Breast epithelium (tissue), 4 donors: ENCODE measurements at regions not wholly inside any gene's neighbourhood (a gene's known extent, or its start where the extent isn't known, plus 50 kb on each side); places are given as distances from the start of the nearest gene placed in this dataset.

Source experiments
- DNase-seq, 2 donors: peaks; one replicate each; pipeline ENCODE4 v3.0.0-alpha.2; 2019; ENCODE audit warnings: low spot score in 2 of 2
- H3K27ac ChIP-seq, 2 donors: fragments of 200-600 bp; sonication (generic) in 1 of 2; one replicate each; pipeline ENCODE4 v1.5.1; 2016 to 2019; ENCODE audit warnings: mild to moderate bottlenecking in 1 of 2
- H3K27me3 ChIP-seq, 2 donors: fragments of 200-600 bp; sonication (generic) in 1 of 2; one replicate each; pipeline versions ENCODE4 v1.5.1 to v1.6.0; 2017 to 2019; ENCODE audit warnings: control low read depth in 1 of 2, mild to moderate bottlenecking in 1 of 2
- H3K36me3 ChIP-seq: fragments of 200-600 bp; one replicate; pipeline ENCODE4 v1.5.1; 2019
- H3K4me1 ChIP-seq, 2 donors: fragments of 200-600 bp; sonication (generic); one replicate each; pipeline ENCODE4 v1.5.1; 2016 to 2019; ENCODE audit warnings: control low read depth in 1 of 2
- H3K4me3 ChIP-seq, 3 donors: fragments of 200-600 bp; sonication (generic); 1 replicate in 2 of 3; 2 replicates in 1 of 3; pipeline ENCODE4 v1.5.1; 2016 to 2019; ENCODE audit warnings: mild to moderate bottlenecking in 3 of 3, moderate library complexity in 2 of 3
- H3K9me3 ChIP-seq, 2 donors: fragments of 200-600 bp; sonication (generic) in 1 of 2; one replicate each; pipeline ENCODE4 v1.5.1; 2016 to 2019; ENCODE audit warnings: control low read depth in 1 of 2
- CTCF ChIP-seq, 3 donors: fragments of 450-650 bp; IDR thresholded peaks; one replicate each; pipeline ENCODE4 v1.5.1; 2016 to 2017; ENCODE audit warnings: antibody characterized with exemption in 3 of 3, mild to moderate bottlenecking in 3 of 3, moderate library complexity in 3 of 3
- POLR2A ChIP-seq: fragments of 450-650 bp; IDR thresholded peaks from one replicate; pipeline ENCODE4 v1.6.1; 2016; ENCODE audit warnings: antibody characterized with exemption, mild to moderate bottlenecking, moderate library complexity
- POLR2AphosphoS5 ChIP-seq, 3 donors: sonication (generic); formaldehyde crosslinking; IDR thresholded peaks; one replicate each; pipeline ENCODE4 v1.6.1; 2017; ENCODE audit warnings: antibody characterized with exemption in 3 of 3
- intact Hi-C: fragments of 100-400 bp; cut with DNase I; formaldehyde crosslinking; loops from one replicate; pipeline ENCODE4 v1.15.1; 2023; ENCODE audit warnings: low total_unique reads

- H3K27me3 ChIP-seq: no peaks in the 10 kb centered on the region
- H3K4me3 ChIP-seq: no peak overlapping the region
- no peaks in the 10 kb centered on the region for H3K4me1 ChIP-seq
- TF ChIP-seq POLR2AphosphoS5 (IDR thresholded peaks at IDR 0.05) (no peak), CTCF (IDR thresholded peaks at IDR 0.05) (no peak), POLR2A (no peak)
- H3K9me3 ChIP-seq: no peaks in the 10 kb centered on the region
- no peaks in the 10 kb centered on the region for H3K36me3 ChIP-seq
- H3K27ac ChIP-seq: no peak overlapping the region
- no peak for DNase-seq
- intact Hi-C loops: no loop called here
Measured at GRCh38 chr14:62015243-62015642, 253.0 kb downstream of the SNAPC1 start.

- intact Hi-C loops: no loop called here
- Histone ChIP-seq H3K27ac (no peak overlapping the region), H3K4me3 (no peak overlapping the region), H3K9me3 (no peaks in the 10 kb centered on the region), H3K4me1 (no peaks in the 10 kb centered on the region), H3K36me3 (no peaks in the 10 kb centered on the region), H3K27me3 (no peaks in the 10 kb centered on the region)
- no peak for DNase-seq
- no peak for TF ChIP-seq POLR2A
Measured at GRCh38 chr14:62015945-62016344, 253.7 kb downstream of the SNAPC1 start.

- intact Hi-C loops: no loop called here
- no peaks in the 10 kb centered on the region for H3K9me3 ChIP-seq
- no peak for DNase-seq
Measured at GRCh38 chr14:62017651-62018230, 255.5 kb downstream of the SNAPC1 start.

GRCh38 chr14:62018606-62019005 lies 256.4 kb downstream of the SNAPC1 start:
- no peaks in the 10 kb centered on the region for H3K36me3 ChIP-seq
- H3K4me3 ChIP-seq: no peak overlapping the region
- no peak overlapping the region for H3K27ac ChIP-seq
- TF ChIP-seq POLR2AphosphoS5 (IDR thresholded peaks at IDR 0.05) (no peak), CTCF (IDR thresholded peaks at IDR 0.05) (no peak), POLR2A (no peak)
- H3K4me1 ChIP-seq: no peaks in the 10 kb centered on the region
- intact Hi-C loops: no loop called here
- no peaks in the 10 kb centered on the region for H3K27me3 ChIP-seq
- H3K9me3 ChIP-seq: no peaks in the 10 kb centered on the region
- DNase-seq: no peak

More at GRCh38 chr14:62017651-62018230, 255.5 kb downstream of the SNAPC1 start:
- no peaks in the 10 kb centered on the region for H3K27me3 ChIP-seq
- no peak overlapping the region for H3K27ac ChIP-seq
- no peak overlapping the region for H3K4me3 ChIP-seq
- no peaks in the 10 kb centered on the region for H3K4me1 ChIP-seq
- no peaks in the 10 kb centered on the region for H3K36me3 ChIP-seq
- TF ChIP-seq POLR2A: no peak
- no peak for TF ChIP-seq CTCF (IDR thresholded peaks at IDR 0.05)
- TF ChIP-seq POLR2AphosphoS5 (IDR thresholded peaks at IDR 0.05): no peak

GRCh38 chr14:62027958-62028357 lies 265.7 kb downstream of the SNAPC1 start:
- DNase-seq: no peak
- TF ChIP-seq POLR2A: no peak
- no peak for TF ChIP-seq POLR2AphosphoS5 (IDR thresholded peaks at IDR 0.05)
- no peak for TF ChIP-seq CTCF (IDR thresholded peaks at IDR 0.05)
- no peaks in the 10 kb centered on the region for H3K36me3 ChIP-seq

GRCh38 chr14:62029569-62029924 lies 267.3 kb downstream of the SNAPC1 start:
- Histone ChIP-seq H3K4me3 (no peak overlapping the region), H3K9me3 (peaks cover 0 to 5% of the 10 kb centered on the region in 2 donors), H3K27me3 (no peaks in the 10 kb centered on the region), H3K36me3 (no peaks in the 10 kb centered on the region), H3K27ac (no peak overlapping the region), H3K4me1 (no peaks in the 10 kb centered on the region)
- TF ChIP-seq CTCF (IDR thresholded peaks at IDR 0.05) (no peak), POLR2A (no peak), POLR2AphosphoS5 (IDR thresholded peaks at IDR 0.05) (no peak)
- no peak for DNase-seq
- intact Hi-C loops: no loop called here

More at GRCh38 chr14:62027958-62028357, 265.7 kb downstream of the SNAPC1 start:
- H3K4me3 ChIP-seq: no peak overlapping the region
- no peaks in the 10 kb centered on the region for H3K27me3 ChIP-seq
- intact Hi-C loops: no loop called here
- no peaks in the 10 kb centered on the region for H3K9me3 ChIP-seq
- H3K4me1 ChIP-seq: no peaks in the 10 kb centered on the region
- no peak overlapping the region for H3K27ac ChIP-seq
